HUES6 (cell line): ENCODE measurements at regions not wholly inside any gene's neighbourhood (a gene's known extent, or its start where the extent isn't known, plus 50 kb on each side); places are given as distances from the start of the nearest gene placed in this dataset.

ENCODE experiments used
- H3K27ac ChIP-seq: 2 replicates; pipeline ENCODE4 v1.7.0; 2013; ENCODE audit warnings: low read depth, mild to moderate bottlenecking, low read length, inconsistent platforms
- H3K27me3 ChIP-seq: 2 replicates; pipeline ENCODE4 v1.6.1; 2013; ENCODE audit warnings: low read length; ENCODE audit not compliant: control insufficient read depth, insufficient read depth
- H3K36me3 ChIP-seq: 2 replicates; pipeline ENCODE4 v1.6.1; 2013; ENCODE audit warnings: low read length; ENCODE audit not compliant: control insufficient read depth, insufficient read depth
- H3K4me1 ChIP-seq: 2 replicates; pipeline ENCODE4 v1.6.1; 2013; ENCODE audit warnings: low read length; ENCODE audit not compliant: control insufficient read depth, insufficient read depth
- H3K4me3 ChIP-seq: 2 replicates; pipeline ENCODE4 v1.5.1; 2013; ENCODE audit warnings: low read depth, low read length
- H3K9ac ChIP-seq: one replicate; pipeline ENCODE4 v1.6.1; 2013; ENCODE audit warnings: mild to moderate bottlenecking, low read length
- H3K9me3 ChIP-seq: 2 replicates; pipeline ENCODE4 v1.6.1; 2013; ENCODE audit warnings: low read depth, low read length; ENCODE audit not compliant: control insufficient read depth, insufficient read depth

DNA sequence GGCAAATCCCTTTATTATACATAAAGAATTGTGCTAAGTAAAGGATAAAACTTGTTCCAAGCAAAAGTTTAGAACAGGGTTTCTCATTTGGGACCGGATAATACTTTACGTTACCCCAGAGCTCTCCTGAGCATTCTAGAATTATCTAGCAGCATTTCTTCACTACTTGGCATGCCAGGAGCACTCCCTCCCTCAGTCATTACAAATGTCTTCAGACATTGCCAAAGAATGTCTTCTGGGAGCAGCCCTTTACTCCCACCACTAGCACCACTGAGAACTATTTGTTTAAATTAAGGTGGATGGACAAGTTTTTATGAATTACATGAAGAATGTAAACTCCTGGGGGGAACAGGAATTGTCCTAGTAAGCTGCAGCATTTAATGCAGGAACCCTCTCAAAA, 516.4 kb downstream of the GBE1 start:
- H3K9ac ChIP-seq: no peak overlapping the region
- no peaks in the 10 kb centered on the region for H3K4me1 ChIP-seq
- H3K36me3 ChIP-seq: no peaks in the 10 kb centered on the region
- H3K9me3 ChIP-seq: no peaks in the 10 kb centered on the region
- H3K27ac ChIP-seq: no peak overlapping the region
- H3K4me3 ChIP-seq: no peak overlapping the region
- no peaks in the 10 kb centered on the region for H3K27me3 ChIP-seq

DNA sequence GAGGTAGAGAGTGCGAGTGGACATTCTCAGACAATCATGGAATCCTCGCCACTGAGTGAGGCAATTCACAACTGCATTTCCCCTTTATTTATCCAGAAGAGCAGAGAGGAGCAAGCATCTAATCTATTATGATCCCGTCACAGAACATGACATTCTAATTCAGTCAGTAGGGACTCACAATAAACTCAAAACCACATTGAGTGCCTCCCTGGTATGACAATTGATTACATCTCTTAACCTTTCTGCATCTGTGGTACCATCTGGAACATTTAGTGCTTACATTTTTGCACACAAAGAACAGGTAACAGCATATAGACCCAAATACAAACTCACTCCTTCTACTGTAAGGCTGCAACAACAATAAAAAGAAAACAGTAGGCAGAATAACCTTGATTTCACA, 517.2 kb downstream of the GBE1 start:
- Histone ChIP-seq H3K9ac (no peak overlapping the region), H3K9me3 (no peaks in the 10 kb centered on the region), H3K27me3 (no peaks in the 10 kb centered on the region), H3K27ac (no peak overlapping the region), H3K4me1 (no peaks in the 10 kb centered on the region), H3K36me3 (no peaks in the 10 kb centered on the region), H3K4me3 (no peak overlapping the region)

- H3K27ac ChIP-seq: no peak overlapping the region
- H3K9me3 ChIP-seq: no peaks in the 10 kb centered on the region
- H3K9ac ChIP-seq: no peak overlapping the region
- no peaks in the 10 kb centered on the region for H3K27me3 ChIP-seq
- no peak overlapping the region for H3K4me3 ChIP-seq
- H3K4me1 ChIP-seq: no peaks in the 10 kb centered on the region; the same call in 1 of the 2 replicates
- no peaks in the 10 kb centered on the region for H3K36me3 ChIP-seq
Measured at GRCh38 chr3:81242871-81243270, 518.6 kb downstream of the GBE1 start.

GRCh38 chr3:81237181-81237580, 524.3 kb downstream of the GBE1 start:
- Histone ChIP-seq H3K36me3 (no peaks in the 10 kb centered on the region), H3K4me3 (no peak overlapping the region), H3K27ac (no peak overlapping the region), H3K9ac (no peak overlapping the region), H3K4me1 (no peaks in the 10 kb centered on the region; the same call in 1 of the 2 replicates), H3K27me3 (no peaks in the 10 kb centered on the region), H3K9me3 (no peaks in the 10 kb centered on the region)

GRCh38 chr3:81218023-81218422, 543.4 kb downstream of the GBE1 start:
- Histone ChIP-seq H3K27ac (no peak overlapping the region), H3K9me3 (no peaks in the 10 kb centered on the region), H3K9ac (no peak overlapping the region), H3K4me1 (no peaks in the 10 kb centered on the region), H3K36me3 (no peaks in the 10 kb centered on the region), H3K27me3 (no peaks in the 10 kb centered on the region), H3K4me3 (no peak overlapping the region)

DNA sequence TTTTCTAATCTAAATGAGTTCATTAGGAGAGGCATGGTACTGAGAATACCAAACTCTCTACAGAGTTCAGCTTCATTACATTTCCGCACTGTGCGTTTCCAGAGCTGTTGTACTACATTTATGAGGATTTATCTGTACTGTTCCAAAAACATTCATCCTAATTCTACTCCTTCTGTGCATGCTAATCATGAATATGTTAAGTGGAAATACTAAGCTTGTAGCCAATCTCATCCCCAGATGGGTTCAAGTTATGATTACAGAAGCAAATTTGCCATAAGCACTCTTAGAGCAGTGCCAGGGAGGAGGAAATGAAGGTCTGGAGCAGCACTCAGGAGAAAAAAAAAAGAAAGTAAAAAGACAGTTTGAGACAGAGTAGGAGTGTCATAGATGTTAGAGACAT, 544.3 kb downstream of the GBE1 start:
- H3K4me1 ChIP-seq: no peaks in the 10 kb centered on the region
- H3K9ac ChIP-seq: no peak overlapping the region
- no peaks in the 10 kb centered on the region for H3K36me3 ChIP-seq
- H3K4me3 ChIP-seq: no peak overlapping the region
- H3K27me3 ChIP-seq: no peaks in the 10 kb centered on the region
- H3K9me3 ChIP-seq: no peaks in the 10 kb centered on the region
- H3K27ac ChIP-seq: no peak overlapping the region

DNA sequence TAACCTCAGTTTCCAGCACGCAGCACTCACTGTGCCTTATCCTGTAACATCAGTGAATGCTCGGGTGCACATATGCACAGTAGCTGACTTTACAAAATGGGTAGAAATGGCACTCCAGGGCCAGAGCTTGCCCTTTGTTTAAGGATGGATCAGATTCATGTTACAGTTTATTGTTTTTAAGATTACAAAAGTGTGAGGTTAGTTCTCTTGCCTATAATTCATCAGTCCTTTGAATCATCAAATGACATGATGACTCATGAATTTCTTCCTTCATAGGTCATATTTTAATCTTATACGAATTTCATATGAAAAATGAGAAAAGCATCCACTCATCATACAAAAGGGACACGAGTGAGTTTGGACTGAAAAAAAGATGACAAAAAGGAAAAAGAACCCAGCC, 545.3 kb downstream of the GBE1 start:
- no peaks in the 10 kb centered on the region for H3K9me3 ChIP-seq
- no peak overlapping the region for H3K9ac ChIP-seq
- H3K4me3 ChIP-seq: no peak overlapping the region
- H3K36me3 ChIP-seq: no peaks in the 10 kb centered on the region
- no peaks in the 10 kb centered on the region for H3K27me3 ChIP-seq
- no peak overlapping the region for H3K27ac ChIP-seq
- no peaks in the 10 kb centered on the region for H3K4me1 ChIP-seq

- Histone ChIP-seq H3K36me3 (no peaks in the 10 kb centered on the region), H3K27me3 (no peaks in the 10 kb centered on the region), H3K27ac (no peak overlapping the region), H3K9ac (no peak overlapping the region), H3K4me3 (no peak overlapping the region), H3K9me3 (no peaks in the 10 kb centered on the region), H3K4me1 (no peaks in the 10 kb centered on the region)
Measured at GRCh38 chr3:81214631-81215030, 546.8 kb downstream of the GBE1 start.

DNA sequence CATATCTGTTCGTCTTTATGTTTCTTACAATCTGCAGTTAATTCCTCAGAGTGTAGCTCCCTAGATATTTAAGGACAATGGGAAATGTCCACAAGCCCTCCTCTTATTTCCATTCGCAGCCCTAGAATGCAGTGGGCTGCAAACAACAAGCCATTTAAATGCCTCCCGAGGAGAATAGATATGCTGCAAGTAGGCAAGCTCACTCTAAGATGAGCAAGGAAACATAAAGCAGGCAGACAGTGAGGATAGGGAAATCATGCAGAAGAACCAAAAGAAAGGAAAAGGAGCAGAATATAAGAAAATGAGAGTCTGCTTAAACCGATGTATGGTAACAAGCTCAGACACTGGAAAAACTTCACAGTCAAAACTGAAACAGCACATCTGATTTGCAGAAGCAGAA, 561.9 kb downstream of the GBE1 start:
- no peaks in the 10 kb centered on the region for H3K27me3 ChIP-seq
- no peaks in the 10 kb centered on the region for H3K36me3 ChIP-seq
- no peaks in the 10 kb centered on the region for H3K4me1 ChIP-seq
- H3K27ac ChIP-seq: no peak overlapping the region
- H3K9ac ChIP-seq: no peak overlapping the region
- H3K9me3 ChIP-seq: no peaks in the 10 kb centered on the region
- H3K4me3 ChIP-seq: no peak overlapping the region

GRCh38 chr3:81198756-81199155, 562.7 kb downstream of the GBE1 start:
- Histone ChIP-seq H3K36me3 (no peaks in the 10 kb centered on the region), H3K9ac (no peak overlapping the region), H3K27ac (no peak overlapping the region), H3K9me3 (no peaks in the 10 kb centered on the region), H3K27me3 (no peaks in the 10 kb centered on the region), H3K4me3 (no peak overlapping the region), H3K4me1 (no peaks in the 10 kb centered on the region)

DNA sequence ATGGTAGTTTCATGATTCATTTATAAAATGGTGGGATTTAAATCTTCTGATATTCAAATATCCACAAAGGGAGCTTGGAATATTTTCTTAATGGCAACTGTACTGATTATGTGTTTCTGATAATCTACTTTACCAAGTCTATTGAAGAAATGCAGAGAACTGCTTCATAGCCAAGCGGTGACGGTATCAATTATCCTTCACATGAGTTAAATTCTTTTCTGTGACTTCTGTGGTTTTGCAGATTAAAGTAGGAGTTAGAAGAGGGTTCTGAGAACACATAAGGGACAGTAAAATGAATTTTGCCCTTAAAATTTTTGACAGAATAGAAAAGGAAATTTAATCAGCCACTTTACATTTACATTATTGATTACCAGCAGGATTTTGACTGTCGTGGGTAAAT, 563.2 kb downstream of the GBE1 start:
- H3K9me3 ChIP-seq: no peaks in the 10 kb centered on the region
- H3K27ac ChIP-seq: no peak overlapping the region

GRCh38 chr3:81197386-81197785, 564.1 kb downstream of the GBE1 start:
- Histone ChIP-seq H3K4me1 (no peaks in the 10 kb centered on the region), H3K27me3 (no peaks in the 10 kb centered on the region), H3K4me3 (no peak overlapping the region), H3K36me3 (no peaks in the 10 kb centered on the region), H3K9ac (no peak overlapping the region), H3K9me3 (no peaks in the 10 kb centered on the region), H3K27ac (no peak overlapping the region)

More for the DNA sequence above, 563.2 kb downstream of the GBE1 start:
- H3K4me1 ChIP-seq: no peaks in the 10 kb centered on the region
- H3K4me3 ChIP-seq: no peak overlapping the region
- no peak overlapping the region for H3K9ac ChIP-seq
- no peaks in the 10 kb centered on the region for H3K36me3 ChIP-seq
- no peaks in the 10 kb centered on the region for H3K27me3 ChIP-seq
